Stimulated activated CD4-positive, alpha-beta T cell treated with anti-CD3 and anti-CD28 coated beads, Interleukin-4, amount 100 ng/mL, for 4 hours (primary cell): ENCODE measurements at regions not wholly inside any gene's neighbourhood (a gene's known extent, or its start where the extent isn't known, plus 50 kb on each side); places are given as distances from the start of the nearest gene placed in this dataset.

ENCODE experiments used
- DNase-seq, 2 experiments: peaks; one replicate each; pipeline ENCODE4 v3.0.0-alpha.2; 2020

DNA sequence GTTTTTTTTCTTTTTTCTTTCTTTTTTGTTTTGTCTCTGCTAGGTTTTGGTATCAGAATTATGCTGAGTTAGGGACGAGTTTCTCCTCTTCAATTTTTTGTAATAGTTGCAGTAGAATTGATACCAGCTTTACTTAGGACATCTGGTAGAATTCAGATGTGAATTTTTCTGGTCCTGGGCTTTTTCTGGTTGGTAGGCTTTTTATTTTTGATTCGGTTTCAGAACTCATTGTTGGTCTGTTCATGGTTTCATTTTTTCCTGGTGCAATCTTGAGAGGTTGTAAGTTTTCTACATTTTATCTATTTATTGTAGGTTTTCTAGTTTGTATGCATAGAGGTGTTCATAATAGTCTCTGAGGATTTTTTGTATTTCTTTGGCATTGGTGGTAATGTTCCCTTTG, 498.1 kb upstream of the CPEB2 start:
- no peak for DNase-seq

DNA sequence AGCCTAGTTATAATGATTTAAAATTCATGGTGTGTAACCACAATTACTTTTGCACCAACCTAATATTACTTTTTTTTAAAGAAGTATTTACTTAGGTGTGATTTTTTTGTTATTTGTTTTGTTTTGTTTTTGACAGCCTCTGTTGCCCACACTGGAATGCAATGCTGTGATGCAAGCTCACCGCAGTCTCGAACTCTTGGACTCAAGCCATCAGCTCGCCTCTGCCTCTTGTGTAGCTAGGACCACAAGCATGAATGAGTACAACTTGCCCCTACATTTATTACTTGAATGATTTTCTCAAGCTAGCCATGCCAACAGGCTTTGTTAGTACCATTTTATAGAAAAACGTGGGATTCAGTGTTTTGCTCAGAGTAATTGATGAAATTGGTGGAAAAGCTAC, 488.8 kb upstream of the CPEB2 start:
- no peak for DNase-seq

DNA sequence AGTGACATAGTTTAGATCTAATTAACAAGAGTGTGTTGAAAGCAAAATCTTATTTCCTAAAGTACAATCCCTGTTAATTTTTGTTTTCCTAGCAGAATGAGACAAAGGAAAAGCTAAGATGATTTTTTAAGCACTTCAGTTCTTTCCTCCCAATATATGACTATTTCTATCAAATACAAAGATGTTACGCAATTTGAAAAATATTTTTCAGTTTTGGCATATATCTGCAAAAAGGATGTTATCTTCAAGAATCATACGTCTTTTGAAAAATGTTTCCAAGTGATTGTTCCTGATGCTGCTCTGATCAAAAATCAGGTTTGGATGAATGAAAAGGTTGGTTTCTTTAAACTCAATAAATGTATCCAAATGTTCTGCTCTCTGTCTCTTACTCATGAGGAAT, 486.7 kb upstream of the CPEB2 start:
- DNase-seq = no peak

DNA sequence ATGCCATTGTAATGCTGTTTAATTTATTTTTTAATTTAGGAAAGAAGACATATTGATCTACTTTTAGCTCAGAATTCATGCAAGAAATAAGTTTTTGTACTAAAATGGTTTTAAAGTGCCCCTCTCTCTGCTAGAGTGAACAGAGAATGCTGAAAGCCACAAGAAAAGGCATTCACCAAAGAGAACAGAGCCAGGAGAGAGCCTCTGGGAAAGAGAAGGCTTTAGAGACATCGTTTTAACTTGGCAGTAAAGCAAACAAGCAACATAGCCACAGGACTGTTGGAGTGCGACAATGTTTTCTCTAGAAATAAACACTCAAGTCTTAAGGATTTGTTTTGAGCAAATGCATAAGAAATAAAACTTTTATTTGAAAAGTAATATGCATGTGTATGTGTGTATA, 484.1 kb upstream of the CPEB2 start:
- DNase-seq = no peak

DNA sequence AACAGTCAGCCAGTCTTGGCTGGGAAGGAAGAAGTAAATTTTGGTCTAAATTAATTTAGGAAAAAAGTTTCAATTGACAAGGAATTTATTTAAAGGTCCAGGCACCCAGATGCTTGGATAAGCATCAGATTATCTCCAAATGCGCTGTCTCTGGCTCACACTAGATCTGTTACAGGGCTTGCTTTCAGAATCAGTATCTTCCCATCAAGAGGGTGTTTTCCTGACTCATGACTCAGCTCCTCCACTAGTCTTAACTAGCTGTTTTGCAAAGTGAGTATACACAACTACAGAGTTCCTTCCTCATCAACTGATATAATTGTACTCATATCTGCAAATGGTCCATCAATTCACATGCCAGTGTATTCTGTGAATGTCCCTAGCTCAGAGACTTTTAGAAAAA, 482.1 kb upstream of the CPEB2 start:
- no peak for DNase-seq

DNA sequence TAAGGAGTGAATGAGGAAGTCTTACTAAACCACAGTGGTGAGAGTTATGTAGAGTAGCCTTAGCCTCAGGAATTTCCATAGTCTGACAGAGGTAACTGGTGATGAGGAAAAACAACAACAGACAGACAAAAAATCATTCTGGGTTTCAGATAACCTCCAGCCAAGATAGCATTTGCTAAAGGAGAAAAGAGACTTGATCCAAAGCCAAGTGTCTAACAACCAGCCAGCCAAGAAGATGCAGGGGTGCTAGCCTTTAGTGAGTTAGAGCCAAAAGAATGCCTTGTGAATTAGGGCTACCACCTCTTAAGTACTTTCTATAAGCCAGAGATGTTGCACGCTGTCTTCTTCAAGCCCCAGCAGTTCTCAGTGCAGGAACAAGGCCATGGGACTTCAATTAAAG, 478.0 kb upstream of the CPEB2 start:
- DNase-seq = no peak

DNA sequence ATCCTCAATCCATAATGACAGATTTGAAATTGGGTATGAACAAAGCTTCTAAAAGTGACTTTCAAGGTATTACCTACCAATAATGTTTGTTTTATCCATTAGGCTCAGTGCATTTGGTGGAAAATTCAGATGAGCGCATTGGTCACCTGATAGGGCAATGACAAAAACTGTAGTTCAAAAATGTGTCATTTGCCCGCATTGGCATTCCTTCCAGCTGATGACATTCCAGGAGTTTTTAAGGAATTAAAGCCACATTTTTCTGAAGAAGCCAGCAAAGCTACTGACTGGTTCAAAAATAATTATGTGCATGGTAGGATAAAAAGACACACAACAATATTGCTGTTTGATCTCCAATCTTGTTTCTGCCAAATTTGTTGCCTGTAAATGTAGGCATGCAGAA, 473.4 kb upstream of the CPEB2 start:
- no peak for DNase-seq

DNA sequence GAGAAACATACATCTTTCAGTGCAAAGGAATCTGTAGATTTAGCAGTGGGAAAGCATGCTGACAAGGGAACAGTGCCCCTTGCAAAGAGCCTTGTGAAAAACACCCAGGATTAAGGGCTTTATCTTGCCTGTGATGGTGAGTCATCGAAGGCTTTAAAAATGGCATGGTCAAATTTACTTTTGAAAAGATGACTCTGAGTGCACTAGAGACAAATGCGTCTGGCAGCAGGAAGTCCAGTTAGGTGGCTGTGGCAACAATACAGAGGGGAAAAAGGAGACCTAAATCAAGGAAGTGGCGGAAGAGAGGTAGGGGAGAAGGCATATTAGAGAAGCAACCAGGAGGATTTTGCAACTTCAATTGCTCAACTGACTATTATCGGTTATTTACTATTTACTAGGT, 472.6 kb upstream of the CPEB2 start:
- DNase-seq = no peak

DNA sequence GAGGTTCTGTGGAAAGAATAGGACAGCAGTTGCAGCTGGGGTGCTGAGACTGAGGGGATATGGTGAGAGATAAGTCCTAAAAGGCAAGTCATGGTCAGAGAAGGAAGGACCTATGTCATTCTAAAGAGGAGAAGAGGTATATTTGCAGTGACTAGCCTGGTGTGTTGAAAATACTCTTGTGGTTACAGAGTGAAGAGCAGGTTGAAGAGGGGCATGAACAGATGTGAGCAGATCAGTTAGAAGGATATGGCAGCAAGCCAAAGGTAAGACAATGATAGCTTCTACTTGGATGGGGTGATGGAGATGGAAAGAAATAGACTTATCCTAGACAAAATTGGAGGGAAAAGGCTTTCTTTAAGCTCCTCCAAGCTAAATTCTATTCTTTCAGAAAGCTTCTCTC, 469.8 kb upstream of the CPEB2 start:
- no peak for DNase-seq

DNA sequence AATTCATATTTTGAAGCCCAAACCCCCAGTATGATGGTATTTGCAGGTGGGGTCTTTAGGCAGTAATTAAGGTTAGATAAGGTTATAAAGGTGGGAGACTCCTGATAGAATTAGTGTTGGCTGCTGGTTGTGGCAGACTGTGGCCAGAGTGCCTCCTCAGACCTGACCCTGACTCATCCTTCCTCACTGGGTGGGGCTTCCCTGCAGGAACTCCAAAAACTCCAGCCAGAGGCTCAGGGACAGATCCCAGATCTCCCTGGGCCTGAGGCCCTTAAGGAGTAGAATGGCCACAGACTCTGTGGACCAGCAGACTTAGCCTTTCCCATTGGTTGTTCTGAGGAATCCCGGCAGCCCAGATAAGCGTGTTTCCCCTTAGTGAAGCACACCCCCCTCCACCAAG, 463.0 kb upstream of the CPEB2 start:
- no peak for DNase-seq

DNA sequence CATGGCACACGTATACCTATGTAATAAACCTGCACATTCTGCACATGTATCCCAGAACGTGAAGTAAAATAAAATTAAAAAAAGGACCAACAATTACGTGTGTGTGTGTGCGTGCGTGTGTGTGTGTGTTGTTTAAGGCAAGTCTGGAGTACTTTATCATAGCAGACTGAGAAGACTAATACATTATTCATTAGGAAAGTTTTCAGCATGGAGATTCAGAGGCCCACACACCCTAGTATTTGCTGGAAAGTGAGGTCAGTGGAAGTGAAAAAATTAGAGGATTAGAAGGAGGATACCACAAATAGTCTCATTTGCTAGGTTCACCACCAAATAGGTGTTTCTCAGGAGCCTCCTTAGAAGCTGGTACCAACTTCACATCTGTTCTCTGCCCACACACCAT, 457.1 kb upstream of the CPEB2 start:
- no peak for DNase-seq

DNA sequence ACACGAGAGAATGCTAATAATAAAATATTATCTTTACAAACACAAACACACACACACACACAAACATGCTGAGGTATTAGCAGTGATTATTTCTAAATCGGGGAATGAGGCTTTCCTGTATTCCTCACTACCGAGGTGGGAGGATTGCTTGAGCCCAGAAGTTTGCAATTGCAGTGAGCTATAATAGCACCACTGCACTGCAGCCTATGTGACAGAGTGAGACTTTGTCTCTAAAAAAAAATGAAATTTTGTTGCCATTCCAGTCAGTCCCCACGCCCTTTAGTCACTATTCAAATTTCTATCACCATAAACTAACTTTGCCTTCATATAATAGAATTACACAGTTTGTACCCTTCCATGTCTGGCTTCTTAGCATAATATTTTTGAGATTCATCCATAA, 456.5 kb upstream of the CPEB2 start:
- no peak for DNase-seq

DNA sequence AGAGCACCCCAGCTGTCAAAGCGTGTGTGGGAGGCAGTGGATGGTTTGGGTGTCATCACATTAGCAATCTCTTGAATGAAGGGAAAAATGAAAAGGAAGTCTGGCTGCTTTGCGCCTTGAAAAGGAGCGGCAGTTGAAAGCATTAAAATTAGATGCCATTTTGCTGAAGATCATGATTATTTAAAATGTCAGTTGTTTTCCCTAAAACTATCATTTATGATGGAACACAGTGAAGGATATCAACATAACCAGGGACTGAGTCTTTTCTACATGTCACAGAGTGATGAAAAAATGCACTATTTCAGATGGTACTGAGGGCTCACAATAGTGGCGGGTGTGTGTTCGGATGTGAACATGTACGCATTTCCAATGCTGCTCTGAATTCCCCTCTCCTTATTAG, 450.2 kb upstream of the CPEB2 start:
- DNase-seq = no peak

DNA sequence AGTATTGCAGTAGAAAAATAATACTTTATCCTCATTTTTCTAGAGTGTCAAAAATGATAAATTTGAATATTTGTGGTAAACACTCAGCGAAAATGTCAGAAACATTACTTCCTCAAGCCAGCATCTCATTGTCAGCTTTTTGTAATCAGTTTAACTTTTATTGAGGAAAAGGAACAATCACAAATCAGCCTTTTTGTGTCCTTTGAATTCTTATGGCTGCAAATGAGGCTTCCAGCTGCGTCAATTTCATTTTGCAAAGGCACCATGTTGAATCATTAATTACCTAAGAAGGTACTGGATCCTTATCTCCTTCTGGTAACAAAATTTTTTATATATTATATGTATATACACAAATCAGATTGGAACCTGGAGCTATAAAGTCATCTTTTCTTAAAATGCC, 442.6 kb upstream of the CPEB2 start:
- DNase-seq = no peak

DNA sequence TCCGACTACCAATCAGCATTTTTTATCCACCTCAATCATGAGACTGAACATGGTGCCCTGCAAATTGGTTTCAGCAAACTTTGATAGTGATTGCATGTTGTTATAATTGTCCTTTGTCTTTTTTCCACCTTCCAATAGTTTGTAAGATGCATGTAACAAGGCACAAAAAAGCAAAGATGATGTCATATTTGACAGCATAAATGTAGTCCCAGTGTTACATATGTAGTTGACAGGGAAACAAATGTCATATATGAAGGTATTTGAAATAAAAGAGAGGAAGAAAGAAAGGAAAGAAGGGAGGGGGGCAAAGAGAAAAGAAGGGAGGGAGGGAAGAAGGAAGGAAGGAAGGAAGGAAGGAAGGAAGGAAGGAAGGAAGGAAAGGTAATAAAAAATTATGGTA, 441.7 kb upstream of the CPEB2 start:
- no peak for DNase-seq

DNA sequence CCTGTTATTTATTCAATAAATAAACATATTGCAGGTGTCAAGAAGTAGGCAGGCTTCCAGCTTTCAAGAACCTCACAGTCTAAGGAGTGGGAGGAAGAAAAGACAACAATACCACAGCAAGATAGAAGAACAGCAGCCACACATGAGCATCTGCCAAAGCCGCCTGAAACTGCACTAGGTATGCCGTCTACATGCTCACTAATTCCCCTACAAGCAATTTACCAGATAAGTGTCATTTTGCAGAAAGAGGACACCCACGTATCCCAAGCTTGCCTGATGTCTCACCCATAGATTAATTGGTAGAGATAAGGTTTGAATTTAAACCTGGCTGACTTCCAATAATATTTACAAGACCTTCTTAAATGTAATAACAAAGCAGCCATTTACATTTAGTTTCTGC, 439.4 kb upstream of the CPEB2 start:
- no peak for DNase-seq

DNA sequence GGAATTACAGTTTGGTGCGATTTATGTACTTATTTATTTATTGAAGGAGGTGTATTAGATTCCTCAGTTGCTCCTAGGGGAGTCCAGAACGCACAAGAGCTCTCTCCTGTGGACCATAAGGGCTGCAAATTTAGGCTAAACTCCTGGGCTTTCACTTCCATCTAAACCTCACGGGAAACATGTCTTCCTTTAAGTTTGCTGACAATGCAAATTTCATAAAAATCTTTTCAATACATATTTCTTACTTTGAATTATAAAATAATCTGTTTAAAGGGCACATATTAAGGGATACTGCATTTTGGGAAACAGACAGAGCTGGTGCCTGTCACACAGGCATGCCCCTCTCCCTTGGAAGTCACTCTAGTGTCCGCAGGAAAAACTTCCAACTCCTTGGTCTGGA, 438.0 kb upstream of the CPEB2 start:
- DNase-seq = no peak

DNA sequence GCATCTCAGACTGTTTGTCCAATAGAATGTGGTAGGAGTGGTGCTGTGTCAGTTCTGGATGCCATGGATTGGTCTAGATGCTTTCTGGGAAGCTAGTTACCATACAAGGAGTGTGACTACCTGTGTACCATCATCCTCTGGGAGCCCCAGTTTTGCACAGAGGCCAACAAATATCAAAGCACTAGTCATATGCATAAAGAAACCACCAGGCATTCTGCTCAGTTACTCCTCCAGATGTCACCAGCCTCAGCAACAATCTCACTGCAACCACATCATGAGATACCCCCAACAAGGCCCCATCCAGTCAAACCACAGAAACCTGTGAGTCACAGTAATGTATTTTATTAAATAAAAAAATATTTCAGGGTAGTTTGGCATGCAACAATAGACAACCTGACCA, 435.8 kb upstream of the CPEB2 start:
- no peak for DNase-seq

DNA sequence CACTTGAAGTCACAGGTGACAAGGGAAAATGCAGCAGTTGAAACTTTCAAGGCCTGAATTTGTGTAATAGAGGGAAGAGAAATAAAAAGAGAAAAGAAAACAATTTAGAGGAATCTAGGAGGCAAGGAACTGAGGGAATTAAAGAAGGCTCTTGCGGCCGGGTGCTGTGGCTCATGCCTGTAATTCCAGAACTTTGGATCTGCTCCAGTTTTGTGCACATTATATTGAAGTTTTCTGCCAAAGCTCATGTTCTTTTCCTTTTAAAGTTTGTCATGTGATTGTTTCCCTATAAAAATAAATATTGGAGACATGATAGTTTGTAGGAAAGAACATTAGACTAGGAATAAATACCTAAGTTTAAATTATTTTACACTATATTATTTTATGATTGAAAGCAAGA, 433.9 kb upstream of the CPEB2 start:
- DNase-seq = no peak

DNA sequence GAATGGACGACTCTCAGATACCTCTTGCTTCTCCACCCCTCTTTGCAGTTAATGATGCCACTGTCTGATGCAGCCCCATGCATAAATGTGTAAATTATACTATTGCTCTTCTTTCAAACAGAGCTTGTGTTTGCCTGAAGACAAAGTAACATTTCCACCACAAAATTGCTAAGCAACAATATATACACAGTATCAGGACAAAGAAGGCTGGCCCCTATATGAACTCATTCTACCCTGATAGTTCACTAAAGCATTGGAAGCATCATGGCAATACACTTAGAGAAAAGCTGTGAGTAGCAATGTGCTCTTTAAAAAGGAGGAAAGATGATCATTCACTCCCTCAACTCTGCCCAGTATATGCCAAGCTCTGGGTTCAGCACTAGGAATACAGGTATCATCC, 427.0 kb upstream of the CPEB2 start:
- no peak for DNase-seq

DNA sequence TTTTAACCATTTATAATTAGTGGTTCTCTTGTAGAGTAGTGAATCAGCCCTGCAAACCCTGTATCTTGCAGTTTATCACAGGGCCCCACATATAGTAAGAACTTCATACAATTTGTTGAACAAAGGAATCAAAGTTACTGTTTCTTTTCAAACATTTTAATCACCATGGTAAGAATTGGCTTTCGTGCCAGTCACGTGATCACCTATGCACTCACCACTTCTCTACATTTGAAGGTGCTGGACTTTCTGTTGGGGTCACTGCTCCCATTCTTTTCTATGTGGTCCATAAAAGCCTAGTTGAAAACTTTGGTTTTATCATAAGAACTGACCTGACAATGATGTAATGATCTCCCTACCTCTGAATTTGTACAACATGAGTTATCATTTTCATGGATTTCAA, 426.4 kb upstream of the CPEB2 start:
- no peak for DNase-seq

DNA sequence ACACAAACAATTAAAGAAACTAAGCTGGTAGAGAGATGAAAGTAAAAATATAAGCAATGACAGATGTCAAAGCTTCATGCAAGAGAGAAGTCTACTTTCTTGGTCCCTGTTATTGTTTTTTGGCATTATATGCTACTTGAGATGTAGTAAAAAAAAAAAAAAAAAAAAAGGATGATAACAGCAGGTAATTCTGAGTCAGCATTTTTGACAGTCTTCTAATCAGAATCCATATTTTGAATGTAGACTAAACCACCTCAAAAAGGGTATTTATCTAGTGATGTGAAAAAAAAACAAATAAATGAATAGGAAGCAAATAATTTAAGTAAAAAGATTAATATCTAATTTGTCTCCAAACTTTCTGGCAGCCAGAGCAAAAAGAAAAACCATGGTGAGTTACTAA, 422.2 kb upstream of the CPEB2 start:
- DNase-seq = no peak

DNA sequence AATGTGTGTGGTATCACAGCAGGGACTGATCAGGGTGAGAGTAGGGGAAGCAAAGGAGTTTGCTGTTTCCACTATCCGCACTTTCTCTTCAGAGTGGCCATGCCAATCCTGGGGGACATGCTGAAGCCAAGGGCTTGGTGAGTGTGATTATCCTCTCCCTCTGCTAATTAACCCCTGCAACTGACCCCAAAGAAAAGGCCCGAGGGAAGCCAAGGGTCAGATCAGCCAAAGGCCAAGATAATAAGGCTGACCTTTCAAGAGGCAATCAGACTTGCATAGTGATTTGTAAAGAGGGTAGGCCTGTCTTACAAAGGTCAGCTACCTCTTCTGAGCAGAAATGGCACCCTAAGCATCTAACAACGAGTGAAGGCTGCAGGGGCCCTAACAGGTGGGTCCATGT, 420.5 kb upstream of the CPEB2 start:
- DNase-seq = no peak

DNA sequence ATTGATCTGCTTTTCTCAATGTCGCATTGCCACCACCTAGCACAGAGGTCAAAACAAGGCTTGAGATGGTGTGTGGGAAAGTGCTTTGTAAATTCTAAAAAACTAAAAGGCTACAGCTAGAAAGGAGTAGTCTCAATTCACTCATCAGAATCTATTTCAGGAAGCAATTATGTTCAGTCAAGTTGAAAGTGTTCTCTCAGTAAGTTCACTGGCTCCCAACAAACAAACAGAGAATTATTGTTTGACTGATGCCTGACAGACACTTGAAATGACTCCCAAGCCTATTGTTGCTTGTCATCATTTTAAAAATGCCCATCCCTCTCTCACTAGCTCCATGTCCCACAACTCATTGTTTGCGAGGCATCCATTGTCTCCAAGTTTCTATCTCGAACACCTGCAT, 419.6 kb upstream of the CPEB2 start:
- no peak for DNase-seq

DNA sequence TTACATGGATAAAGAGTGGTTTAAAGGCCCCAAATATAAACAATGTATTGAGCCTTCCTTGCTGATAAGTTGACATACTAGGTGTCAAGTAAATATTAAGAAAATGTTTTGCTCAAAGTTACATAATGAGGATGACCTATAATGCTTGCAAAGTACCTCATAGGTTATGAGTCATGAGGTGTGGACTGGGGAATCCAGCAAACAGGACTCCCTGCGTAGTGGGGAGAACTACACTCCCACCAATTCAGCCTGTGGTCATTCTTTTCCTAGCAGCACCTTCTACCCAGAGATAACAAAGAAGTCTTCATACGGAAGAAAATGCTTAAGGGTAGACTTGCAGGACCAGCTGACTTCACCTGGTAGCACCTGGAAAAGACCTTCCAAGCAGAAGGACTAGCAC, 418.9 kb upstream of the CPEB2 start:
- DNase-seq = no peak

DNA sequence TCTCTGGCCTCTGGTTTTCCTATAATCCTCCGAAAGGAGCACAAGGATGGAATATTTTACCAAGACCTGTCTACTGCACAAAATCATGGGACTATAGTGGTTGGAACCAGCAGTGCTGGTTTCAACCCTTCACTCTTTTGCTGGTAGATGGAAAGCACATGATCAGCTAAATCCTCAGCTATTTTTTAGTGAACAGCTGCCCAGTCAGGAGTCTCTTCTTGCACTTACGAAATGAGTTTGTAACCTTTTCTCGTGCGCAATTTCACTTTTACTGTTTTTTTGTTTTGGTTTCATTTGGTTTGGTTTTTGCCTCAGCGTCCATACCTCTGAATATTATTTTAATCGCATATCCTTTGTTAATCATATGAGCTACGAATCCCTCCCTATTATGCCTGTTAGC, 418.5 kb upstream of the CPEB2 start:
- DNase-seq = no peak

DNA sequence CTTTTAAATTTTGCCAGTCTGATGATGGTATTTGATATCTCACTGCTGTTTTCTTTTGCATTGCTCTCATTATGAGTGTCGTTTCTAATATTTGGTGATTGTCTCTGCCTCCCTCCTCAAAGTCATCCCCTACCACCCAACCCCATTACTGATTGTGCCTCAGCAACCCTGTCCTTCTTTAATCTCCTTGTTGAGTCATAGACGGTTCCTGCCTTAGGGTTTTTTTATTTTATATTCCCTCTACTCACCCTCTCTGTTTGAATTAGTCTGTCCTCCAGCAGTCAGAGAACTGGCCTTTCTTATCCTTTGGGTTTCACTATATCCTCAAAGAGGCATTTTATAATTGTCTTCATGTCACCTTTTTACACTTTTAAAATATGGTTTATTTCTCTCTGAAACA, 409.3 kb upstream of the CPEB2 start:
- DNase-seq = no peak
